H1 (cell line): ENCODE measurements at regions not wholly inside any gene's neighbourhood (a gene's known extent, or its start where the extent isn't known, plus 50 kb on each side); places are given as distances from the start of the nearest gene placed in this dataset.

Source experiments
- CTCF ChIA-PET: fragments of 300-600 bp; sonication (Branson Sonifier 250); formaldehyde crosslinking; loops from one replicate; lab custom pipeline; 2021; ENCODE audit not compliant: partially characterized antibody; lab: Charles Lee
- POLR2A ChIA-PET: fragments of 300-600 bp; sonication (Branson Sonifier 250); formaldehyde crosslinking; loops from one replicate; lab custom pipeline; 2021; ENCODE audit warnings: inconsistent platforms; ENCODE audit not compliant: partially characterized antibody; lab: Charles Lee
- DNase-seq, 2 experiments: peaks; one replicate each; pipeline versions ENCODE4 v3.0.0 to v3.0.0-alpha.2; 2010 to 2022; ENCODE audit warnings: low spot score in 2 of 2, low read depth in 1 of 2, mixed read lengths in 1 of 2
- FAIRE-seq: peaks from 2 replicates; lab custom pipeline; 2011; peaks lifted over from hg19 to GRCh38; lab: Jason Lieb, UNC
- H2AFZ ChIP-seq: 2 replicates; pipeline ENCODE4 v1.8.1; 2012; ENCODE audit warnings: low read length, inconsistent platforms
- H2AK5ac ChIP-seq: 2 replicates; pipeline ENCODE4 v1.6.1; 2013; ENCODE audit warnings: low read depth, low read length
- H2BK120ac ChIP-seq: replicated peaks from 2 replicates; pipeline ENCODE3; 2013; ENCODE audit warnings: low read depth, low read length, inconsistent platforms
- H2BK12ac ChIP-seq: 2 replicates; pipeline ENCODE4 v1.6.1; 2013; ENCODE audit warnings: low read depth, low read length
- H2BK15ac ChIP-seq: 2 replicates; pipeline ENCODE4 v1.6.1; 2013; ENCODE audit warnings: low read length
- H2BK20ac ChIP-seq: 2 replicates; pipeline ENCODE4 v1.6.1; 2013; ENCODE audit warnings: low read length
- H2BK5ac ChIP-seq: 2 replicates; pipeline ENCODE4 v1.6.1; 2013; ENCODE audit warnings: low read depth, low read length
- H3K14ac ChIP-seq: 2 replicates; pipeline ENCODE4 v1.6.1; 2013; ENCODE audit warnings: inconsistent platforms; ENCODE audit not compliant: insufficient read length
- H3K18ac ChIP-seq: 2 replicates; pipeline ENCODE4 v1.6.1; 2013; ENCODE audit warnings: low read length; ENCODE audit errors: extremely low read depth
- H3K23ac ChIP-seq: 2 replicates; pipeline ENCODE4 v1.6.1; 2013; ENCODE audit warnings: inconsistent platforms; ENCODE audit not compliant: insufficient read length
- H3K23me2 ChIP-seq: 2 replicates; pipeline ENCODE4 v1.6.1; 2013; ENCODE audit warnings: low read depth, low read length
- H3K27ac ChIP-seq: 2 replicates; pipeline ENCODE4 v1.6.1; 2011; ENCODE audit warnings: low read depth, low read length, inconsistent platforms
- H3K27me3 ChIP-seq, 4 experiments: replicated peaks in 1 of 4; 1 replicate in 1 of 4; 2 replicates in 3 of 4; pipeline versions ENCODE4 v1.6.1 to v1.8.1; 2011 to 2013; ENCODE audit warnings: low read length in 3 of 4, mild to moderate bottlenecking in 3 of 4, inconsistent platforms in 2 of 4, mixed read lengths in 2 of 4, moderate library complexity in 1 of 4; ENCODE audit not compliant: control insufficient read depth in 3 of 4, insufficient read depth in 3 of 4; ENCODE audit errors: extremely low read depth in 1 of 4
- H3K36me3 ChIP-seq, 4 experiments: 2 replicates each; pipeline versions ENCODE4 v1.6.1 to v1.8.1; 2011 to 2013; ENCODE audit warnings: mild to moderate bottlenecking in 4 of 4, low read length in 3 of 4, moderate library complexity in 2 of 4, control low read depth in 1 of 4, inconsistent platforms in 1 of 4; ENCODE audit not compliant: insufficient read depth in 4 of 4, control insufficient read depth in 2 of 4
- H3K4ac ChIP-seq: replicated peaks from 2 replicates; pipeline ENCODE3; 2013; ENCODE audit warnings: low read length, low read depth, mixed read lengths, inconsistent platforms; ENCODE audit not compliant: insufficient read length
- H3K4me1 ChIP-seq, 4 experiments: replicated peaks in 1 of 4; 1 replicate in 1 of 4; 2 replicates in 3 of 4; pipeline versions ENCODE4 v1.6.1 to v1.8.1; 2011 to 2013; ENCODE audit warnings: low read length in 3 of 4, inconsistent platforms in 2 of 4, mixed read lengths in 1 of 4; ENCODE audit not compliant: insufficient read depth in 4 of 4, control insufficient read depth in 3 of 4
- H3K4me2 ChIP-seq, 2 experiments: 2 replicates each; pipeline versions ENCODE4 v1.6.1 to v1.8.1; 2011 to 2013; ENCODE audit warnings: low read depth in 2 of 2, low read length in 2 of 2, control low read depth in 1 of 2, inconsistent platforms in 1 of 2, mild to moderate bottlenecking in 1 of 2; ENCODE audit not compliant: insufficient read depth in 1 of 2
- H3K4me3 ChIP-seq, 4 experiments: fragments of 200-600, 300-600 bp in 1 of 4; sonication (generic), shearing (Covaris generic), sonication (Bioruptor Twin) in 1 of 4; 2 replicates each; pipeline versions ENCODE4 v1.5.1 to v1.8.1; 2011 to 2016; ENCODE audit warnings: low read length in 4 of 4, low read depth in 3 of 4, control low read depth in 2 of 4, inconsistent platforms in 2 of 4, mild to moderate bottlenecking in 2 of 4, mixed read lengths in 1 of 4, moderate library complexity in 1 of 4; ENCODE audit not compliant: insufficient read depth in 2 of 4; ENCODE audit errors: extremely low read depth in 1 of 4
- H3K56ac ChIP-seq: replicated peaks from 2 replicates; pipeline ENCODE3; 2013; ENCODE audit warnings: low read depth, mild to moderate bottlenecking, mixed read lengths, low read length, inconsistent platforms; ENCODE audit not compliant: insufficient read length
- H3K79me1 ChIP-seq: 2 replicates; pipeline ENCODE4 v1.6.1; 2013; ENCODE audit warnings: low read depth, low read length, control low read depth
- H3K79me2 ChIP-seq, 2 experiments: 2 replicates each; pipeline versions ENCODE4 v1.6.1 to v1.8.1; 2012 to 2013; ENCODE audit warnings: low read length in 2 of 2, mild to moderate bottlenecking in 2 of 2, inconsistent platforms in 1 of 2; ENCODE audit not compliant: insufficient read depth in 2 of 2, control insufficient read depth in 1 of 2
- H3K9ac ChIP-seq, 4 experiments: replicated peaks in 1 of 4; 1 replicate in 1 of 4; 2 replicates in 3 of 4; pipeline versions ENCODE4 v1.6.1 to v1.8.1; 2011 to 2013; ENCODE audit warnings: low read depth in 3 of 4, low read length in 3 of 4, control low read depth in 2 of 4, mild to moderate bottlenecking in 2 of 4, moderate library complexity in 2 of 4, inconsistent platforms in 1 of 4; ENCODE audit errors: extremely low read depth in 1 of 4
- H3K9me3 ChIP-seq, 2 experiments: 2 replicates each; pipeline versions ENCODE4 v1.6.1 to v1.8.1; 2012 to 2013; ENCODE audit warnings: mild to moderate bottlenecking in 2 of 2, moderate library complexity in 2 of 2, control low read depth in 1 of 2, inconsistent platforms in 1 of 2, low read depth in 1 of 2, low read length in 1 of 2, mixed read lengths in 1 of 2; ENCODE audit not compliant: insufficient read depth in 2 of 2
- H4K20me1 ChIP-seq, 2 experiments: replicated peaks in 1 of 2; 2 replicates each; pipeline versions ENCODE3 to v1.8.1; 2011 to 2013; ENCODE audit warnings: inconsistent platforms in 2 of 2, low read length in 2 of 2, mild to moderate bottlenecking in 1 of 2; ENCODE audit not compliant: insufficient read depth in 2 of 2, control insufficient read depth in 1 of 2
- H4K5ac ChIP-seq: 2 replicates; pipeline ENCODE4 v1.6.1; 2013; ENCODE audit warnings: low read length, low read depth, mixed read lengths, inconsistent platforms; ENCODE audit not compliant: insufficient read length
- H4K8ac ChIP-seq: 2 replicates; pipeline ENCODE4 v1.8.0; 2013; ENCODE audit warnings: mild to moderate bottlenecking, moderate library complexity, low read length, inconsistent platforms; ENCODE audit not compliant: insufficient read depth; ENCODE audit errors: extremely low read depth
- H4K91ac ChIP-seq: replicated peaks from 2 replicates; pipeline ENCODE3; 2013; ENCODE audit warnings: low read length, mixed read lengths, inconsistent platforms; ENCODE audit not compliant: insufficient read length
- EGR1 ChIP-seq: IDR thresholded peaks from 2 replicates; pipeline ENCODE4 v1.6.1; 2011; ENCODE audit warnings: low read depth, low read length, borderline replicate concordance
- EP300 ChIP-seq, 2 experiments: IDR thresholded peaks; 1 replicate in 1 of 2; 2 replicates in 1 of 2; pipeline ENCODE4 v1.6.1; 2011 to 2012; ENCODE audit warnings: low read depth in 2 of 2, low read length in 2 of 2, mild to moderate bottlenecking in 2 of 2, borderline replicate concordance in 1 of 2, inconsistent platforms in 1 of 2, moderate library complexity in 1 of 2
- EZH2 ChIP-seq: fragments of 200-600 bp; sonication (generic); IDR thresholded peaks from 2 replicates; pipeline ENCODE4 v1.7.1; 2012; ENCODE audit warnings: low read depth, mild to moderate bottlenecking, moderate library complexity, low read length, inconsistent platforms; ENCODE audit not compliant: severe bottlenecking
- HDAC2 ChIP-seq, 2 experiments: fragments of 300-600 bp in 1 of 2; sonication (generic) in 1 of 2; IDR thresholded peaks; 2 replicates each; pipeline ENCODE4 v1.6.1; 2011 to 2012; ENCODE audit warnings: low read depth in 2 of 2, low read length in 2 of 2, mild to moderate bottlenecking in 2 of 2, moderate library complexity in 2 of 2, borderline replicate concordance in 1 of 2, inconsistent platforms in 1 of 2
- JUND ChIP-seq: IDR thresholded peaks from 2 replicates; pipeline ENCODE4 v1.6.1; 2011; ENCODE audit warnings: mild to moderate bottlenecking, improper control_type of control experiment, low read length
- NANOG ChIP-seq: IDR thresholded peaks from 2 replicates; pipeline ENCODE4 v1.6.1; 2011; ENCODE audit warnings: low read length, low read depth, mild to moderate bottlenecking, inconsistent platforms; ENCODE audit not compliant: insufficient read depth, poor library complexity, severe bottlenecking
- RNF2 ChIP-seq: fragments of 200-900, 300-1000 bp; sonication (generic); IDR thresholded peaks from 2 replicates; pipeline ENCODE4 v1.7.1; 2016; ENCODE audit warnings: borderline replicate concordance, low read depth, mild to moderate bottlenecking, antibody characterized with exemption, low read length; ENCODE audit not compliant: poor library complexity, severe bottlenecking; ENCODE audit errors: missing control alignments
- SP4 ChIP-seq: IDR thresholded peaks from 2 replicates; pipeline ENCODE4 v1.6.1; 2012; ENCODE audit warnings: low read length, inconsistent platforms
- SRF ChIP-seq: IDR thresholded peaks from 2 replicates; pipeline ENCODE4 v1.6.1; 2011; ENCODE audit warnings: mild to moderate bottlenecking, low read depth, low read length, moderate library complexity
- YY1 ChIP-seq: IDR thresholded peaks from 2 replicates; pipeline ENCODE4 v1.6.1; 2011; ENCODE audit warnings: low read depth, mild to moderate bottlenecking, low read length
- ZNF274 ChIP-seq: IDR thresholded peaks from 2 replicates; pipeline ENCODE4 v1.7.0; 2012; ENCODE audit warnings: low read length, borderline replicate concordance; ENCODE audit errors: extremely low read depth
- WGBS, 2 experiments: shearing (Covaris generic) in 1 of 2; methylation state at CpG; one replicate each; pipeline versions ENCODE4 v1.1.6 to v1.1.7; 2013 to 2015; ENCODE audit warnings: low lambda C conversion rate in 2 of 2, mixed read lengths in 2 of 2, inconsistent platforms in 1 of 2, low coverage in 1 of 2, missing lambda C conversion rate in 1 of 2; ENCODE audit not compliant: insufficient replicate concordance in 2 of 2, insufficient coverage in 1 of 2, insufficient read length in 1 of 2; ENCODE audit errors: extremely low coverage in 1 of 2, missing lambda C conversion rate in 1 of 2; 5-methylcytosine and 5-hydroxymethylcytosine counted together
- TF ChIP-seq, protein P1 (sequence below): IDR thresholded peaks from 2 replicates; pipeline ENCODE4 v1.6.1; 2011; ENCODE audit warnings: low read length, improper control_type of control experiment

- no peak overlapping the region for H4K5ac ChIP-seq
- no peak for TF ChIP-seq EP300 (IDR thresholded peaks at IDR 0.05; ENCODE audit: borderline replicate concordance in 1 of 2, low read depth in 2 of 2, low read length in 2 of 2)
- no peak for TF ChIP-seq SRF
- TF ChIP-seq YY1, result no peak
- TF ChIP-seq EGR1, result no peak
- TF ChIP-seq NANOG, result no peak
- no peak for TF ChIP-seq HDAC2 (IDR thresholded peaks at IDR 0.05; ENCODE audit: borderline replicate concordance in 1 of 2, low read depth in 2 of 2, low read length in 2 of 2)
- TF ChIP-seq, protein P1, sequence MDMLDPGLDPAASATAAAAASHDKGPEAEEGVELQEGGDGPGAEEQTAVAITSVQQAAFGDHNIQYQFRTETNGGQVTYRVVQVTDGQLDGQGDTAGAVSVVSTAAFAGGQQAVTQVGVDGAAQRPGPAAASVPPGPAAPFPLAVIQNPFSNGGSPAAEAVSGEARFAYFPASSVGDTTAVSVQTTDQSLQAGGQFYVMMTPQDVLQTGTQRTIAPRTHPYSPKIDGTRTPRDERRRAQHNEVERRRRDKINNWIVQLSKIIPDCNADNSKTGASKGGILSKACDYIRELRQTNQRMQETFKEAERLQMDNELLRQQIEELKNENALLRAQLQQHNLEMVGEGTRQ, result no peak
- no peak for TF ChIP-seq JUND
- TF ChIP-seq EZH2, result no peak
- TF ChIP-seq SP4, result no peak
- TF ChIP-seq RNF2, result no peak
- TF ChIP-seq ZNF274, result no peak
- no peaks in the 10 kb centered on the region for H3K79me2 ChIP-seq
- H3K23me2 ChIP-seq, result no peaks in the 10 kb centered on the region
- no peaks in the 10 kb centered on the region for H4K20me1 ChIP-seq
- no peak for DNase-seq
- H3K27ac ChIP-seq, result no peak overlapping the region
- no peak overlapping the region for H2BK20ac ChIP-seq
- H3K9ac ChIP-seq, result no peak overlapping the region
- H2AFZ ChIP-seq, result no peak overlapping the region
- no peak overlapping the region for H3K4me2 ChIP-seq
- no peak overlapping the region for H3K4me3 ChIP-seq
- no peak overlapping the region for H3K23ac ChIP-seq
- WGBS, 2 experiments, result 87% methylated on average over 4 of the region's 4 CpGs; no CpG with 5 or more reads in 1 of the 2 experiments
- H3K79me1 ChIP-seq, result no peaks in the 10 kb centered on the region
- no peak overlapping the region for H2AK5ac ChIP-seq
- no peak overlapping the region for H2BK5ac ChIP-seq
- POLR2A ChIA-PET, result no interaction called here
- no peak for FAIRE-seq
- CTCF ChIA-PET, result no interaction called here
- no peaks in the 10 kb centered on the region for H3K27me3 ChIP-seq
- no peaks in the 10 kb centered on the region for H3K4me1 ChIP-seq
- no peak overlapping the region for H4K91ac ChIP-seq
- H3K36me3 ChIP-seq, result no peaks in the 10 kb centered on the region
- no peaks in the 10 kb centered on the region for H3K9me3 ChIP-seq
- no peak overlapping the region for H4K8ac ChIP-seq
- no peak overlapping the region for H2BK15ac ChIP-seq
- H3K4ac ChIP-seq, result no peak overlapping the region
- no peak overlapping the region for H2BK120ac ChIP-seq
- H3K14ac ChIP-seq, result no peak overlapping the region
- no peak overlapping the region for H3K18ac ChIP-seq
- H3K56ac ChIP-seq, result no peak overlapping the region
- no peak overlapping the region for H2BK12ac ChIP-seq
These were observed 177.2 kb upstream of the RASSF8 start for GRCh38 chr12:25781232-25781631.
